ENCODE measurements at regions not wholly inside any gene's neighbourhood (a gene's known extent, or its start where the extent isn't known, plus 50 kb on each side); places are given as distances from the start of the nearest gene placed in this dataset.

DNA sequence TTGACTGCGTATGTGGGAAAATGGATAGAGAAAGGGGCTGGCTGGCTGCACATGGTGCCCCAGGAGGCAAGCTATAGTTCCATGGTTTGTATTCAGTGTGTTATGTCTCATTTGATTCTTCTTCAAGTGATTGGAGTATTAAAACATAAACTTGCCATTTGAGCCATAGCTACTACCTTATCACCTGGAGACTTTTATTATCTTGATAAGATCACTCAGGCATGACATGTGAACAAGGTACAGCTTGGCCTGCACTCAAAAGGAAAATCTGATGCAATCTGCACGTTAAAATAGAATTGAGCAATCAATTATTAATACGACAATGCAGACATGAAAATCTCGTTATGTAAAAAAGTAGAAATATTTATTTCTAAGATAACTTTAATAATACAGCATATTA lies 116.9 kb downstream of the RND3 start:
- no peak for TF ChIP-seq POLR2A (IDR thresholded peaks at IDR 0.05; ENCODE audit: low read depth, low read length)
- no peak for TF ChIP-seq POLR2AphosphoS5 (IDR thresholded peaks at IDR 0.05; ENCODE audit: low read depth, low read length)
- TF ChIP-seq TAF1 (IDR thresholded peaks at IDR 0.05; ENCODE audit: borderline replicate concordance, low read depth, low read length), result no peak
- no peak for DNase-seq (ENCODE audit: insufficient read length)

DNA sequence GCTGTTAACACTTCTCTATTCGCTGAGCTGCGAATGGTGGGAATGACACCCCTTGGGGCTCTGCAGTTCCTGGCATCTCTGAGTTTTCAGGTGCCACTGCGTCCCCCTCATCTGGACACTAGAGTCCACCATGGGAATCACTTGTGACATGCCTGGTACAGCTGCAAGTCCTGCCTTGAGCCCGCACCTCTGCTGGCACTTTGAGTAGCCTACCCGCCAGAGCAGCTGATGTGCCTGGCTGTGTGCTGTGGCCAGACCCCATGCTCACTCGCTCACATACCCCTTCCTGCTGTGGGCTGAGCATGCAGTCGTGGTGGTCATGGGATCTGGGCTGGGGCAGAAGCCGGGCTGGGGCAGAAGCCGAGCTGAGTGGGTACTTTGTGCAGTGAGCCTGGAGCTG lies 117.6 kb downstream of the RND3 start:
- FAIRE-seq (no peak), DNase-seq (ENCODE audit: insufficient read length) (no peak)
- no peak for TF ChIP-seq TAF1 (IDR thresholded peaks at IDR 0.05; ENCODE audit: borderline replicate concordance, low read depth, low read length)
- TF ChIP-seq POLR2AphosphoS5 (IDR thresholded peaks at IDR 0.05; ENCODE audit: low read depth, low read length), result no peak
- no peak for TF ChIP-seq POLR2A (IDR thresholded peaks at IDR 0.05; ENCODE audit: low read depth, low read length)

More for the DNA sequence above, 116.9 kb downstream of the RND3 start:
- FAIRE-seq, result no peak

DNA sequence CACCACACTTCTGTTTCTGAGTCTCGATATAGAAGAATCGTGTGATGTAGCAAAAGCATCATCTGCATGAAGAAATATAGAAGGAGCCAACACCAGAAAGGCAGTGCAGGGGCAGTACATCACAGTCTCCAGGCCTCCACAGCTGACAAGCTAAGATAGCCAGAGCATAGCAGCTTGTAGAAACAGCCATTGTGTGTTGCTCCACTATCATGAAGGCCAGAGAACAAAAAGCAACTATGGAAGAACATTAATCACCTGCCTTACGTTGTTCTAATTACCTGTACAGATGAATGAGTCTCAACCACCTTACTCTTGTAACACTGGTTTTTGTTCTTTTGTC lies 129.0 kb downstream of the RND3 start:
- no peak for TF ChIP-seq POLR2A (IDR thresholded peaks at IDR 0.05; ENCODE audit: low read depth, low read length)
- no peak for TF ChIP-seq TAF1 (IDR thresholded peaks at IDR 0.05; ENCODE audit: borderline replicate concordance, low read depth, low read length)
- TF ChIP-seq POLR2AphosphoS5 (IDR thresholded peaks at IDR 0.05; ENCODE audit: low read depth, low read length), result no peak
- DNase-seq (ENCODE audit: insufficient read length), result no peak
- FAIRE-seq, result no peak

DNA sequence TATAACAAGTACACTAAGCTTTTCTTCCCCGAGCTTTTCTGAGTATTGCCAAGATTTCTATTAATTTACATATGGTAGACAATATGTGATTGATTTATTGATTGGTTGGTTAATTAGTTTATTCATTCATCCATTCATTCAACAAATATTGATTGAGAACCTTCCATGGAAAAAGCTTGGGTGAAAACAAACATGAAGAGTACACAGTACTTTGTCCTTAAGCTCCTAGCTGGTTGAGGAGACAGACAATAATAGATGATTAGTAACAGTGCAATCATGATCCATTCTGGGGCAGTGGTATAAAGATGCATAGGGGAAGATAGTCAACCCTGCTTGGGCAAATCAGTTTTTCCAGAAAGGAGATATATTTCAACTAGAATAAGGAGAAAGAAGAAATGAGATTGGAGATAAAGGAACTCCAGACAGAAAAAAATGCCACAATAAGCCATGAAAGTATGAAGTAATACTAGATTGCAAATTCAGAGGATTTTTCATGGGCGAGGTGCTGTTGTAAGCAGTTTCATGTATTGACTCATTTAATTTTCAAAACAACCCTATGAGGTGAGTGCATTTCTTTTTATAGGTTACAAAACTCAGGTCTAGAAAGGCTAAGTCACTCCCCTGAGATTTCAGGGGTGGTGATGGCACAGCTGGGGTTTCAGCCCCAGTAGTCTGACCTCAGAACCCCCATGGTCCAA lies 129.5 kb downstream of the RND3 start:
- DNase-seq (ENCODE audit: insufficient read length) (no peak), FAIRE-seq (no peak)
- TF ChIP-seq POLR2AphosphoS5 (IDR thresholded peaks at IDR 0.05; ENCODE audit: low read depth, low read length), result no peak
- TF ChIP-seq POLR2A (IDR thresholded peaks at IDR 0.05; ENCODE audit: low read depth, low read length), result no peak
- TF ChIP-seq TAF1 (IDR thresholded peaks at IDR 0.05; ENCODE audit: borderline replicate concordance, low read depth, low read length), result no peak

DNA sequence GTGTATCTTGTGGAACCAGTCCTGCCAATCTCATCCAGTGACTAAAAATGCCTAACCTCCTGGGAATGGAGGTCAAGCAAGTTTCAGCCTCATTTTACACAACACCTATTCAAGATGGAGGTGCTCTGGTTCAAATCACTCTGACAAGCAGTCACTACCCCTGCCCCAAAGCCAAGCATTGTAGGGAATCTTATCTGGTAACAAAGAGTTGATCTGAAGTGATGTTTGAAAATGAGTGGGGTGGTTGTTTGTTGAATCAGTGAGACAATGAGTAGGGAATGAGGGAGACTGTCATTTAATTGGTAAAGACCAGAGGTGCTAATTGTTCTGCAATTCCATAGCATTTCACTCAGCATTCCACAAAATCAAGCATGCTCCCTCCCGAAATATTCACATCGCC lies 132.0 kb downstream of the RND3 start:
- no peak for DNase-seq (ENCODE audit: insufficient read length)
- no peak for FAIRE-seq
- TF ChIP-seq POLR2AphosphoS5 (IDR thresholded peaks at IDR 0.05; ENCODE audit: low read depth, low read length), result no peak
- no peak for TF ChIP-seq TAF1 (IDR thresholded peaks at IDR 0.05; ENCODE audit: borderline replicate concordance, low read depth, low read length)
- TF ChIP-seq POLR2A (IDR thresholded peaks at IDR 0.05; ENCODE audit: low read depth, low read length), result no peak

DNA sequence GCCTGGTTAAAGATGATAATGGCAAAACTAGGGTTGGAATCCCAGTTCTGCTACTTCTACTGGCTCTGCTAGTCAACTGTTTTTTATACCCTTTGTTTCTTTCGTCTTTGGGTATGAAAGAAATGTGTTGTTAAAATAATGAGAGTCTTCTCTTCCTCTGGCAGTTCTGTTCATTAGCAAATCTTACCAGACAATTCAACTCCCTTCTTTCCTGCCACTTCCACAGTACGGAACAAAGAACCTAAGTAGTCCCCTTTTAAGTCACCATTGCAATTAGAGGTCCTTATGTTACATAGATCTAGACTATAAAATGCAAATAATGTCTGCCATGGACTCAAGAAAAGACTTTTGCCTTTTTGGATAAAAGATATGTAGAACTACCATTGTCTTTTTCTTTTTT lies 134.1 kb downstream of the RND3 start:
- no peak for DNase-seq (ENCODE audit: insufficient read length)
- FAIRE-seq, result no peak
- no peak for TF ChIP-seq POLR2AphosphoS5 (IDR thresholded peaks at IDR 0.05; ENCODE audit: low read depth, low read length)
- no peak for TF ChIP-seq TAF1 (IDR thresholded peaks at IDR 0.05; ENCODE audit: borderline replicate concordance, low read depth, low read length)
- no peak for TF ChIP-seq POLR2A (IDR thresholded peaks at IDR 0.05; ENCODE audit: low read depth, low read length)

DNA sequence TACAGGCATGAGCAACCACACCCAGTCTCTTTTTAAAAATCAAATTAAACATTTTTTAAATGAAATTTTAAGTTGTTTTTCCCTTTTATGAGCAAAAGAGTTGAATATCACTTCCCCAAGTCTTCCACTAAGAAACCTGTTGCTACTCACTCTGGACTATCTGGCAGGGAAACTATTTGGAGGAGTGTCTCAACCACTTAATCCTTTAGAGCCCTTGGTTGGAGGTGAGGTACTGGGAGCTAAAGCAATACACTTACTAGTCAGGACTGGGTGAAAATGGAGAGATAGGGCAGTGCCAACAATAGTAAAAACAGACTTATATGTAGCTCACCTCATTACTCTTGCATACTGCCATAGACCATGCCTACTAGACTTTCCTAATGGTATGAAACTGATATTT lies 135.5 kb downstream of the RND3 start:
- TF ChIP-seq POLR2A (IDR thresholded peaks at IDR 0.05; ENCODE audit: low read depth, low read length), result no peak
- TF ChIP-seq TAF1 (IDR thresholded peaks at IDR 0.05; ENCODE audit: borderline replicate concordance, low read depth, low read length), result no peak
- TF ChIP-seq POLR2AphosphoS5 (IDR thresholded peaks at IDR 0.05; ENCODE audit: low read depth, low read length), result no peak
- FAIRE-seq (no peak), DNase-seq (ENCODE audit: insufficient read length) (no peak)

DNA sequence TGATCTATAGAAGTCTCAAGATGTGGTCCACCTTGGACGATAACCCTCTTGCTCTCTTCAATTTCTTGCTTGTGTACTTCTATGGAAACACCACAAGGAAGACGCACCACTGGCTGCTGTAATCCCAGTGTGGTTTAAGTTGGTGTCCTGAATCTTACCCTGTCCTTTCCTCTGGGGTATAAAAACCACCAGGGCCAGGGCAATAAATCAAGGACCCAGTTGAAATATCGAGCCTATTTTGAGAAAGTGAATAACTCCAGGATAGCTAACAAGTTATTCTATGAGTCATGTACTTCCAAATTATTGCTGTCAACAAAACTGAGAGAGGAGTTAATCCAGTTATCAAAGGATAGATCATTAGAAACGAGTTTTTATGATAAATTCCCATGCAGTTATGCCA lies 137.0 kb downstream of the RND3 start:
- DNase-seq (ENCODE audit: insufficient read length) (no peak), FAIRE-seq (no peak)
- TF ChIP-seq POLR2AphosphoS5 (IDR thresholded peaks at IDR 0.05; ENCODE audit: low read depth, low read length) (no peak), TAF1 (IDR thresholded peaks at IDR 0.05; ENCODE audit: borderline replicate concordance, low read depth, low read length) (no peak), POLR2A (IDR thresholded peaks at IDR 0.05; ENCODE audit: low read depth, low read length) (no peak)

DNA sequence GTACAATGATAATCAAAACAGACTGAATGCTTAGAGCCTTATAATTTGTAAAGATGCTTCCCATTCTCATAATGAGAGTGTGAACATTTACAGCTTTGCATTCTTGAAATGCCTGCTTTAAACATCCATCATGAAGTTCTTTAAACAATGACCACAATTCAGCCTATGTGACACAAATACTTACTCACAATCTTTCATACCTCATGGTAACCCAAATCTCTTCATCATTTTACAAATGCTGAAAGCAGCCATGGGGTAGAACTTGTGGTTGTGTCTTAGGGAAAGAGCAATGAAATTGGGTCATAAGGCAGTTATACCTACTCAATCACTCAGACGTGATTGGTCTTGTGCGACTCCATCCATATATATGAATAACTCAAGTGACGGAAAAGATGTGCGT lies 140.7 kb downstream of the RND3 start:
- TF ChIP-seq TAF1 (IDR thresholded peaks at IDR 0.05; ENCODE audit: borderline replicate concordance, low read depth, low read length) (no peak), POLR2A (IDR thresholded peaks at IDR 0.05; ENCODE audit: low read depth, low read length) (no peak), POLR2AphosphoS5 (IDR thresholded peaks at IDR 0.05; ENCODE audit: low read depth, low read length) (no peak)
- DNase-seq (ENCODE audit: insufficient read length) (no peak), FAIRE-seq (no peak)

DNA sequence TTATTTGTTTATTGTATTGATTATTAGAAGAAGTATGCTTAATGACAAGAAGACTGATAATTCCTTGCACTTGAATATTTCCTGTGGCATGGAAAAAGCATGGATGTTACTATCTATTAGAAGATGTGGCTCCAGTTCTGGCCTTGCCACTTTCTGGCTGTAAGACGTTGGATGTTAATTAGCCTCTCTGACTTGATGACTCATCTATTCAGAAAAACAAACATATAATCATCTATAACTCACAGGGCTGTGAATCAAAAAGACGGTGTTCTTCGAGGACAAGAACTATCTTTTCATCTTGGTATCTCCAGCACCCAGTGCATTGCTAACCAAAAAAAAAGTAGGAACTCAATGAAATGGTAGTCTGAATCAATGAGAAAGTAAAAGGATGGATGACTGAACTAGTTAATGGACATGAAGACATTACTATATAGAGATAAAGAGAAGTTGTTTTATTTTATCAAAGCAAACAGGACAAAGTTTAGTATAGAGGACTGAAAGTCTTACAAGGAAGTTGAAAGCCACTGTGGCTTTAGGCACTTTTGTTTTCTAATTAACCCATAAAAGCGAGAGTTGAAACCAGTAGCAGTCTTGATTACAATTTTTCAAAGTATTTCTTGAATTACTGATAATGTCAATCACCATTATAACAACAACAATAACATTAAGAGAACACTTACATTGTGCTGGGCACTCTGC lies 145.3 kb downstream of the RND3 start:
- DNase-seq (ENCODE audit: insufficient read length), result no peak
- no peak for FAIRE-seq
- TF ChIP-seq TAF1 (IDR thresholded peaks at IDR 0.05; ENCODE audit: borderline replicate concordance, low read depth, low read length) (no peak), POLR2AphosphoS5 (IDR thresholded peaks at IDR 0.05; ENCODE audit: low read depth, low read length) (no peak), POLR2A (IDR thresholded peaks at IDR 0.05; ENCODE audit: low read depth, low read length) (no peak)

DNA sequence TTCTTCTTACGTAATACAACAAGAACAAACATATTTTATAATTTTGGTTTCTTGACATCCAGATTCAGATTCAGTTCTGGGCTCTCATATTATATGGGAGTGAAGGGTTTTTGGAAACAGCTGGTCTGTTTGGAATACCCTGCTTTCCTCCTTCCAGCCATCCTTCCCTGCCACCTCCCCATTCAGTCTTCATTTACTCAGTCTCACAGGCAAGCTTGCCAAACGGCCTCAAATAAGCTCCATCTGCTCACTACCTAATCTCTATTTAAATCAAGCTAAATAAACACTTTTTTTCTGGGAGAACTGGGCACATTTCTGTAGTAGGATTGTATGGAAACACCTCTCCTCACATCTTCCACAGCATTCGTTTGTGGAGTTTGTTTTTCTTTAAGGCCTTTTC lies 147.5 kb downstream of the RND3 start:
- no peak for DNase-seq (ENCODE audit: insufficient read length)
- no peak for FAIRE-seq

DNA sequence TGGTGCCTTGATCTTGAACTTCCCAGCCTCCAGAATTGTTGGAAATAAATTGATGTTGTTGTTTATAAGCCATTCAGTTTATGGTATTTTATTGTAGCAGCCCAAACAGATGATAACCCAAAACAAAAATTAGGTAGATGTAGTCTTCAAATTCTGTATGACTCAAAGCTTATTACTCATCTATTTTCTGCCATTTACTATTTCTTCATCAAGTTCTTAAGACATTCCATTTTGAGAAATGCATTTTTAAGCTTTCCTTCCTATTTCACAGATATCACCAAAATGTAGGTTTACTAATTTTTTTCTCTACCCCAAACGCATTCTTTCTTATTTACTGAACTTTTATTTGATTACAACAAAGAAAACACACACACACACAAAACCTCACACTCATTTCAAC lies 148.2 kb downstream of the RND3 start:
- FAIRE-seq (no peak), DNase-seq (ENCODE audit: insufficient read length) (no peak)
- no peak for TF ChIP-seq TAF1 (IDR thresholded peaks at IDR 0.05; ENCODE audit: borderline replicate concordance, low read depth, low read length)
- TF ChIP-seq POLR2AphosphoS5 (IDR thresholded peaks at IDR 0.05; ENCODE audit: low read depth, low read length), result no peak
- no peak for TF ChIP-seq POLR2A (IDR thresholded peaks at IDR 0.05; ENCODE audit: low read depth, low read length)

More for the DNA sequence above, 147.5 kb downstream of the RND3 start:
- no peak for TF ChIP-seq POLR2AphosphoS5 (IDR thresholded peaks at IDR 0.05; ENCODE audit: low read depth, low read length)
